ENCODE measurements at regions not wholly inside any gene's neighbourhood (a gene's known extent, or its start where the extent isn't known, plus 50 kb on each side); places are given as distances from the start of the nearest gene placed in this dataset.
A peak's percentile ranks its signal among the peaks of the same experiment; 100 is the strongest.

- DNase-seq, result no peak
Measured at GRCh38 chr5:82417776-82418607, 139.8 kb upstream of the RPS23 start.

DNA sequence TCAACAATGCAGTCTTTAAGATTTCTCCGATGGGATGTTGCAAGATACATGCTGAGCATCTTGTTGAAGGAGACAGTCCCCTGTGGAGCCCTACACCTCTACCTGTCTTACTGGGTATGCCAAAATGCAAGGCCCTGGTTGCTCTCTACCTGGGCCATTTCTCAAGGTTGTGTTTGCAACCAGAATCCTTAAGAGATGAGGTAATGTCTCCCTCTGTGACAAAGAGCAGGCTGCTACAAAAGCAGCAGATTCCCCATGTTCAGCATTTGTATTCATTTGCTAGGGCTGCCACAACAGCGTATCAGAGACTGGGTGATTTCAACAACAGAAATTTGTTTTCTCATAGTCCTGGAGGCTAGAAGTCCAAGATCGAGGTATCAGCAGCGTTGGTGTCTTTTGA lies 138.4 kb upstream of the RPS23 start:
- no peak for DNase-seq

- DNase-seq, result no peak
Measured at GRCh38 chr5:82414041-82414388, 135.9 kb upstream of the RPS23 start.

GRCh38 chr5:82413302-82414040 lies 135.3 kb upstream of the RPS23 start:
- DNase-seq, result no peak

GRCh38 chr5:82408033-82408432 lies 129.9 kb upstream of the RPS23 start:
- DNase-seq, result no peak

DNA sequence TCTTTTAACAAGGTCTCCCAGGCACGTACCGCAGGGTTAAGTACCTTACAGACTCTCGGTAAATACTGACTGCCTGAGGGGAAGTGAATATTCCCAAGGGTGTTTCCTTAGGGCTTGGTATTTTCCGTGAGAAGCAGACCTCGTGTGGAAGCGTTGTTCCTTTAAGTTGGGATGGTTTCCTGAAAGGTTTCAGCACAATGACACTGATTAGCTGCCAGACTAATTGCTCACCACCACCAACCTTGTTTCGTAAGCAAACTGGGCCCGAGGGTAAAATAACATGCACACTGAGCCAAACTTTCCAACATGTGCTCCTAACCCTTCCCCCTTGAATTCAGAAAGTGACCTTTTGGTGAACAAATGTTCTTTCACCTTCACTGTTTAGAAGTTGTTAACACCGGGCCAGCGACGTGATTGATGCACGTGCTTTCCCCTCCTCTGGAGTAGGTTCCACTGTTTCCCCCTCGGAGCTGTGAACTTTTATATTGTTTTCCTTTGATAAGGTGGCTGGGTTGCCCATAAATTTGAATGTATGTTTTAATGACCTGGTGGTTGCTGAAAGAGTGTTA lies 128.1 kb upstream of the RPS23 start:
- no peak for DNase-seq

DNA sequence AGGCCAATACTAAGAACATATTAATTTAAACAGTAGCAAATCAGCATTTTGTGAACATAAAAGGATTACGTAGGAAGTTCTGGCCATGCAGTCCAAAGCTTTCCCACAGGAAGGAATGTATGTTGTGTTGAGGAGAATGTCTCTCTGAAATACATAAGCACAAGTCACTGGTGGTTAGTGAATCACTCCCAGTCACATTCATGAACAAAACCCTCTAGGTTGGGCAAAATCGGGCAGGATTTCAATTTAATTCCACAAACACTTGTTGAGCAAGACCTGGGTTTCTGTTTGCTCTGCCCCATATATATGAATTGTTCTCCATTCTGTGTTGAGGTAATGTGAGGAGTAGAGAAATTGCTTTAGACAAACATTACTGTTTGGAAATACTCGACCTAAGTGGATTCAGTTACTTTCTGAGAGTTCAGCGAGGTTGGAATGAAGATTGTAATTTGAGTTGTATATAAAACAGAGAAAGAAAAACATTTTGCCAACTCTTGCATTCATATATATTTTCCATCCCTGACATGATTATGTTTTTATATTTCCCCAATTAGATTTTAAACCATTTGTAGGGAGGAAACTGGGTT lies 127.6 kb upstream of the RPS23 start:
- DNase-seq, result no peak

GRCh38 chr5:82405161-82405560 lies 127.0 kb upstream of the RPS23 start:
- DNase-seq, result no peak

DNA sequence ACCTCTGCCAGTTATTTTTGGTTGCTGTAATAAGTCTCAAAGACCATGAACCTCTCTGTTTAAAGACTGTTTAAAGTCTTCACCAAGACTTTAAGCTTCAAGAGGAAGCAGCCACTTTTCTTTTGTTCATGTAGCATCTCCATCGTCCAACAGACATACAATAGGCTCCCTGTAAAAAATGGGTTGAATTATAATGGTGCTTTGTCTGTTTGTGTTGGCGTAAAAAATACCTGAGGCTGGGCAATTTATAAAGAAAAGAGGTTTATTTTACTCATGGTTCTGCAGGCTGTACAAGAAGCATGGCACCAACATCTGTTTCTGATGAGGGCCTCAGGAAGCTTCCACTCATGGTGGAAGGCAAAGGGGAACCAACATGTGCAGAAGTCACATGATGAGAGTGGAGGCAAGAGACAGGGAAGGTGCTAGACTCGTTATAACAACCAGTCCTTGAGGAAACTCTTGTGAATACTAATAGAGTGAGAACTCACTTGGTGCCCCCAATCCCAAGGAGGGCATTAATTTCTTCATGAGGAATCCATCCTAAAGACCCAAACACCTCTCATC lies 126.3 kb upstream of the RPS23 start:
- no peak for DNase-seq

GRCh38 chr5:82403724-82404123 lies 125.6 kb upstream of the RPS23 start:
- no peak for DNase-seq

GRCh38 chr5:82403026-82403425 lies 124.9 kb upstream of the RPS23 start:
- no peak for DNase-seq

DNA sequence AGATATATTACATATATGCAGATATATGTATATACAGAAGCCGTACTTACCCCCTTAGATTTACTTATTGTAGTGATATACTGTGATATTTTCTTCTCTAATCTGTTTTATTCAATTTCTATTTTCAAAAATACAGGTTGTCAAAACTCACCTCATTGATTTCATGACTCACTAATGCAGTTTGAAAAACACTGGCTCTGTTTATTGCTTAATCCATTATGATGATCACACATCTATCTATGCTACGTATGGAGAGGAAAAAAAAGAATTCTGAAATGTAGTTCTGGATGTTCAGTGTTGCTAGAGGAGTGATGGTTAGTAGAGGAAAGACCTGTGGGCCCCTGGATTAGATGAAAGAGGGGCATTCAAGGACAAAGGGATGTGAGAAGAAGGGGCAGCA lies 121.0 kb upstream of the RPS23 start:
- DNase-seq, result no peak

- DNase-seq, result no peak
Measured at GRCh38 chr5:82397741-82398320, 119.7 kb upstream of the RPS23 start.

DNA sequence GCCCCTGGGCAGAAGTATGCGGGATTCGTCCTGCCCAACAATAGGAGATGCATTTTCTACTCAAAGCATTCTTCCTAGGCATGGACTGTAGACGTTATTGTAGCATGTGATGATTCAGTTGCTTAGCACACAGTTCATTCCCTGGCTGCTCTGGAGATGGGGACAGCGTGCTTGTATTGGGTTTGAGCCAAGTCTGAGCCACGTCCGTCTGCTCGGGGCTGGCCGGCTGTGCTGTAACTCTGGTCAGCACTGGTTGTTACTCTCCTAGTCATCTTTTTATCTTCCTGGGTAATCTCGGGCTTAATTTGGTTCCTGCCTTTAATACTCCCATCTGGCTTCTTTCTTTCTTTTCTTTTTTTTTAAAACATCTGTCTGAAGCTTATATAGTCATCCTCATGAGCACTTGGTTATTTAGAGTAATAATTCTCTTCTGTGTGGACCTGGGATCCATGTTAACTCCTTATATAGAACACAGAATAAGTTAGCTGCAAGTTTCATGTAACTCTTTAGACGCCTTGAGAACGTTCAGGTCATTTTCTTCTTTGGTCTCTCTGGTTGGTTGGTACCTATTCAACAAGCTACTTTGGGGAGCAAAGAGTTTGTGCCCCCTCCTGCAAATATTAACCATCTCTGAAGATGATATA lies 118.8 kb upstream of the RPS23 start:
- peak; percentile 86 for DNase-seq

DNA sequence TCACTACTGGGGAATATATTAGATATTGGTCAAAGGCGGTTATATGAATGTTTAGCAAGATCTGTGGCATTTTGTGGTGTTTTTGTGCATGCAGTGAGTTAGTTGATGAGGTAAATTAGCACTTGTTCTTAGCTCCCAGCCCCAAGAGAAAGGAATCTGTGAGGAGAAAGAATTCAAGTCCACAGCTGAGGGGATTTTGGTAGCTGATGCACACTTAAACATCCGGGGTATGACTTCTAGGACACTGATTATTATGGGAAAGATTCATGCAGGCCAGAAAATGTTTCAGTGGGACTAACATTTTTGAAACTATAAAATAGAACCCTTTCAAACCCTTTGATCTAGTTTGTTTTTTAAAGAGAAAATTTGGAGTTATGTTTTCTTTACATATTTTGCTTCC lies 118.2 kb upstream of the RPS23 start:
- DNase-seq, result no peak

GRCh38 chr5:82393951-82394350 lies 115.8 kb upstream of the RPS23 start:
- DNase-seq, result no peak

DNA sequence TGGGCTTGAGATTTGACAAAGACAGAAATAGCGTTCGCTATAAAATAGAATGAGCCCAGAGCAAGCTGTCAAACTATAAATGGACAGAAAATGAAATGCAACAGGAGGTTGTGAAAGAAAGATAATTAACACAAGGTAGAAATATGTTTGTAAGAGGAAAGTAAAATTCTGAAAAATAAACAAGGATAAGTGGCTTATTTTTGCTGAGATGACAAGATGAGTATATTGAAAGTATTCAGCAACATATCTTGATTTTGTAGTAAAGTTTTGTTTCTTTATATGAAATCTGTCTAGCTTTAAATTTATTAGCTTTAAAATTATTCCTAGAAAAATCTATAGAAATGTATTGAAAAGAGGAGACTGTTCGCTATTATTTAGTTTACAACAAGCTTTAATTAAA lies 111.9 kb upstream of the RPS23 start:
- DNase-seq, result no peak

GRCh38 chr5:82389347-82389746 lies 111.2 kb upstream of the RPS23 start:
- DNase-seq, result no peak

- no peak for DNase-seq
Measured at GRCh38 chr5:82388181-82388580, 110.0 kb upstream of the RPS23 start.

DNA sequence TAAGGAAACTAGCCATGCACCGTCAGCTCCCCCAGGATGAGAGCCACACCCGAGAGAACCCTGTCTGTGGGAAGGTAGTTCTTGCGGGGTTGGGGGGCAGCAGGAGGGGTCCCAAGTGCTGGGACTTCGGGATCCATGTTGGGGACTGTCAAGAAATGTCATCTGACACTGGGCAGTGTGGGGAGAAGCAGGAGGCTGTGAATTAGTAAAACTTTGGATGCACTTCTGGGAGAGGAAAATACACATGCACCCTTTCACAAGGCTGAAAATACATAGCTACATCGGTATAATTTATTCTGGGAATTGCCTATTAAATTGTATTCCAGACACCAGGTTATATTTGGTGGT lies 109.6 kb upstream of the RPS23 start:
- DNase-seq, result no peak

DNA sequence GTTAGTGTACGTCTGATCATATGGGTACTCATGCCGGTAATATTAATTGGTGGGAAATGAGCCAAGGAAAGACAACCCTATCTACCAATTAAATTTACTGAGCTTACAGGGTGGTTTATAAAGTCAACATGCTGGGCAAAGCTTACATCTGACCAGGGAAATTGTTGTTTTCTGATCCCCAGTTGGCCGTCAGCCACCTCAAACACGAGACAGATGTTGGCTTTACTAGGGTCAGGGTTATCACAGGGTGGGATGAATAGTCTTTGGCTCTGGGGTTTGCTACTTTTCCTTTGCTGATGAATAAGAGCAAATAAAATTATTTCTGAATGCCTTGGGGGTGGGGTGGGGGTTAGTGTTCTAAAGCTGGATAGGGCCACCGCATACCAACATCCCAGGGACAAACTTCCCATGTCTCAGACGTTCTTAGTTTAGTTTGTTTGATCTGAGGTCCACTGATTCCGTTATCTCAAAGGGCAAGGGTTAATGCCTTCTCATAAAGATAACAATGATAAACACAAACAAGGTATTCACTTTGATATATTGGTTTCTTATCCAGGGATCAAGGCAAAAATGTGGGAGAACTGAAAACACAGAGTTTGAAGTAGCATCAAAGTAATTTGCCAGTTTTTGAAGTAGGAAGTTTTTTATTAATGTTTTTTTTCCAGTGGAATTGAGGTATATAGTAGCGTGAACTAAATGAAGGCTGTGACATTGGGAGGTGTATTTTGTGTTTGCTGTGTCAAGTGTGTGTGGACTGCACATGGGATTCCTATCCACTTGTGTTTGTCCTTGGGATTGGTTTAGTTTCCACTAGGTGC lies 109.1 kb upstream of the RPS23 start:
- no peak for DNase-seq

DNA sequence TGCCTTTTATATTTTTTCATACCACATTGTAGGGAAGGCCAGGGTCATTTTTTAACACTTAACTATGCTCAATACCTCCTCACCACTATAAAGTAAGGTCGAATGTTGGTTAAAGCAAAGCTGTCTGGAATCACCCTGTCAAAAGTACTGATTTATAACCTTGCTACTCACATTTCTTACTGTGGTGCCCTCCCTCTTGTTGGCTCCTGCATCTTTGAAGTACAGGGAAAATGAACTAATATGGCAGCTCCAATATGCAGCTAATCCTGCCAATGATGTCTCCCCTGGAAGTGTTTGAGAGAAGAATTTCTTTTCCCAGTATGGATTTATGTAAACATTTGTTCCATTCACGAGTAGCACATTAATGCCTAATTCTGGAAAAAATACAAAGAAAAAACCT lies 108.4 kb upstream of the RPS23 start:
- no peak for DNase-seq

All from left hindlimb (tissue), 1 donor.